Body of pancreas (tissue), 4 donors: ENCODE measurements at regions not wholly inside any gene's neighbourhood (a gene's known extent, or its start where the extent isn't known, plus 50 kb on each side); places are given as distances from the start of the nearest gene placed in this dataset.

Experiments used
- CTCF ChIP-seq, 7 experiments: fragments of 450-650 bp in 4 of 7; fragments of 200-600 bp in 3 of 7; sonication (generic) in 3 of 7; IDR thresholded peaks; one replicate each; pipeline ENCODE4 v1.5.1; 2016 to 2019; ENCODE audit warnings: antibody characterized with exemption in 7 of 7
- POLR2A ChIP-seq, 3 donors: fragments of 450-650 bp; IDR thresholded peaks; one replicate each; pipeline ENCODE4 v1.6.1; 2016; ENCODE audit warnings: antibody characterized with exemption in 3 of 3, mild to moderate bottlenecking in 2 of 3

DNA sequence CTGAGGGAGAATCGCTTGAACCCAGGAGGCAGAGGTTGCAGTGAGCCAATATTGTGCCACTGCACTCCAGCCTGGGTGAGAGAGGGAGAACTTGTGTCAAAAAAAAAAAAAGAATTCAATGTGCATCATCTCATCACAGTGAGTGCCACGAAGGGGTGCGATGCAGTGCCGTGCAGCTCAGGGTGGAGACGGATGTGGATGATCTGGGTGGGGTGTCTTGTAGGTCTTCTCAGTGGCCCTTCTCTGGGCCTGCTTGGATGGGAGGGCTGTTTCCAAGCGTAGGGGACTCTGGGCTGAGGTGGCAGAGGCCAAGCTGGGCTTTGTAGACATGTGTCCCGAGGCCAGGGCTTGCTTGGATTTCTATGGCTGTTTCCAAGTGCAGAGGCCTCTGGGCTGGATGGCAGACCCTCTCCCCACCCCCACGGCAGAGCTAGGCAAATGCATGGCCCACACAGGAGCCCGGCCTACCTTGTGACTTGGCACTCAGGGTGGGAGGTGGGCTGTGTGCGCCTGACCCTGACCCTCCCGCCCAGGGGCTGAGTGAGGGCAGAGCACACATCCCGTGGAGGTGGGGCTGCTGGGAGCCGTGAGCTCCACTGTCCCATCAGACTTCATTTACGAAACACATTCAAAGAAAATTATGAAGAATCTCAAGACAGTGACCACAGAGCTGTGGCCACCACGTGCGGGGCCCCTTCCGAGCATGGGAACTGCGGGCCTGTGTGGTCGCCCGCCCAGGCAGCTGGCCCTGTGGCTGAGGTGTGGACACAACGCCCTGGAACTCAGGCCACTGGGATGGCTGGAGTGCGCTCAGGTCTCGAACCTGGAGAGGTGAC, 76.4 kb downstream of the ASB1 start:
- no peak for TF ChIP-seq CTCF (IDR thresholded peaks at IDR 0.05)
- no peak for TF ChIP-seq POLR2A (IDR thresholded peaks at IDR 0.05)
